NOMO-1 (cell line): ENCODE measurements at regions not wholly inside any gene's neighbourhood (a gene's known extent, or its start where the extent isn't known, plus 50 kb on each side); places are given as distances from the start of the nearest gene placed in this dataset.

ENCODE experiments used
- DNase-seq, 2 experiments: peaks; one replicate each; lab custom pipeline; 2025; ENCODE audit not compliant: unreplicated experiment in 2 of 2; lab: John Stamatoyannopoulos, UW

GRCh38 chrX:39164212-39164611, 363.0 kb downstream of the MID1IP1 start:
- no peak for DNase-seq

GRCh38 chrX:39165185-39165584, 363.9 kb downstream of the MID1IP1 start:
- no peak for DNase-seq

GRCh38 chrX:39165773-39166172, 364.5 kb downstream of the MID1IP1 start:
- DNase-seq = no peak

- no peak for DNase-seq
These were observed 366.5 kb downstream of the MID1IP1 start for GRCh38 chrX:39167791-39168190.

- DNase-seq = no peak
These were observed 367.4 kb downstream of the MID1IP1 start for GRCh38 chrX:39168609-39169008.

- peak in 1 of 2 experiments; percentile 6 for DNase-seq
These were observed 368.7 kb downstream of the MID1IP1 start for GRCh38 chrX:39169976-39170375.

GRCh38 chrX:39170464-39170863, 369.2 kb downstream of the MID1IP1 start:
- DNase-seq = no peak

GRCh38 chrX:39171686-39172085, 370.4 kb downstream of the MID1IP1 start:
- DNase-seq = no peak

GRCh38 chrX:39174241-39174771, 373.0 kb downstream of the MID1IP1 start:
- DNase-seq = no peak

GRCh38 chrX:39174772-39175417, 373.6 kb downstream of the MID1IP1 start:
- peak in 1 of 2 experiments; percentile 18 for DNase-seq

- DNase-seq = no peak
These were observed 374.3 kb downstream of the MID1IP1 start for GRCh38 chrX:39175418-39176057.

- DNase-seq = no peak
These were observed 374.8 kb downstream of the MID1IP1 start for GRCh38 chrX:39176105-39176504.

GRCh38 chrX:39189431-39189830, 388.2 kb downstream of the MID1IP1 start:
- no peak for DNase-seq

- no peak for DNase-seq
These were observed 393.4 kb downstream of the MID1IP1 start for GRCh38 chrX:39194673-39195072.

GRCh38 chrX:39195156-39195555, 393.9 kb downstream of the MID1IP1 start:
- no peak for DNase-seq

GRCh38 chrX:39196192-39197102, 395.2 kb downstream of the MID1IP1 start:
- peak; percentile 55 to 75 for DNase-seq

- DNase-seq = no peak
These were observed 398.2 kb downstream of the MID1IP1 start for GRCh38 chrX:39199429-39199828.

GRCh38 chrX:39201305-39201990, 400.2 kb downstream of the MID1IP1 start:
- no peak for DNase-seq

GRCh38 chrX:39202641-39203040, 401.4 kb downstream of the MID1IP1 start:
- DNase-seq = no peak

- DNase-seq = no peak
These were observed 402.2 kb downstream of the MID1IP1 start for GRCh38 chrX:39203427-39203826.

GRCh38 chrX:39204353-39204752, 403.1 kb downstream of the MID1IP1 start:
- no peak for DNase-seq
